Fibroblast of lung (primary cell): ENCODE measurements at regions not wholly inside any gene's neighbourhood (a gene's known extent, or its start where the extent isn't known, plus 50 kb on each side); places are given as distances from the start of the nearest gene placed in this dataset.

Experiments
- CTCF ChIP-seq, 2 donors: IDR thresholded peaks in 1 of 2; conservative IDR thresholded peaks in 1 of 2; 1 replicate in 1 of 2; 2 replicates in 1 of 2; pipeline ENCODE4 v1.5.1; 2011 to 2012; ENCODE audit warnings: low read length in 2 of 2, control low read depth in 1 of 2, inconsistent platforms in 1 of 2, low read depth in 1 of 2, mild to moderate bottlenecking in 1 of 2
- EZH2 ChIP-seq: IDR thresholded peaks from 2 replicates; pipeline ENCODE4 v1.5.1; 2012; ENCODE audit warnings: low read length, control low read depth, mild to moderate bottlenecking; ENCODE audit errors: missing control alignments

GRCh38 chr3:177890359-177890683 lies 645.9 kb upstream of the KCNMB2 start:
- TF ChIP-seq CTCF (conservative IDR thresholded peaks at IDR 0.05 in 1 of 2, IDR thresholded peaks at IDR 0.05 in 1 of 2; ENCODE audit: low read depth in 1 of 2, low read length in 2 of 2): no peak
- no peak for TF ChIP-seq EZH2
